SK-N-SH (cell line): ENCODE measurements at regions not wholly inside any gene's neighbourhood (a gene's known extent, or its start where the extent isn't known, plus 50 kb on each side); places are given as distances from the start of the nearest gene placed in this dataset.

Experiments used
- CTCF ChIA-PET: fragments of 300-600, 350-600 bp; formaldehyde crosslinking; extraction: SDS; loops from one replicate; lab custom pipeline; 2021; lab: Yijun Ruan, JAX
- POLR2A ChIA-PET: fragments of 350-600 bp; sonication (Branson Sonifier 250); formaldehyde crosslinking; extraction: SDS; loops from one replicate; lab custom pipeline; 2020; ENCODE audit warnings: antibody characterized with exemption, inconsistent platforms; lab: Yijun Ruan, JAX
- DNase-seq: peaks from one replicate; pipeline ENCODE4 v3.0.0; 2012
- H2AFZ ChIP-seq: fragments of 200-600 bp; sonication (generic); 2 replicates; pipeline ENCODE4 v1.8.1; 2016; ENCODE audit warnings: antibody characterized with exemption, mild to moderate bottlenecking, low read depth
- H3F3A ChIP-seq: fragments of 200-600 bp; sonication (generic); replicated peaks from 2 replicates; pipeline ENCODE3; 2016; ENCODE audit warnings: antibody characterized with exemption, mild to moderate bottlenecking; ENCODE audit not compliant: insufficient read depth
- H3K27ac ChIP-seq, 2 experiments: fragments of 200-500 bp in 1 of 2; fragments of 200-600 bp in 1 of 2; sonication (Bioruptor generic) in 1 of 2; sonication (generic), shearing (Covaris generic) in 1 of 2; 2 replicates each; pipeline versions ENCODE4 v1.5.1 to v1.6.1; 2014 to 2016; ENCODE audit warnings: low read depth in 2 of 2, inconsistent platforms in 1 of 2, low read length in 1 of 2, mild to moderate bottlenecking in 1 of 2, mixed read lengths in 1 of 2
- H3K27me3 ChIP-seq: fragments of 200-600 bp; sonication (generic), shearing (Covaris generic); 2 replicates; pipeline ENCODE4 v1.6.1; 2016; ENCODE audit warnings: mixed run types; ENCODE audit not compliant: insufficient read depth
- H3K36me3 ChIP-seq, 2 experiments: fragments of 200-500 bp in 1 of 2; fragments of 200-600 bp in 1 of 2; sonication (Bioruptor generic) in 1 of 2; sonication (generic) in 1 of 2; replicated peaks in 1 of 2; 2 replicates each; pipeline versions ENCODE3 to v1.5.1; 2014 to 2016; ENCODE audit warnings: low read length in 1 of 2, mild to moderate bottlenecking in 1 of 2; ENCODE audit not compliant: insufficient read depth in 2 of 2, control insufficient read depth in 1 of 2
- H3K4me1 ChIP-seq, 2 experiments: fragments of 200-500 bp in 1 of 2; fragments of 200-600 bp in 1 of 2; sonication (Bioruptor generic) in 1 of 2; sonication (generic), shearing (Covaris generic) in 1 of 2; 2 replicates each; pipeline versions ENCODE4 v1.5.1 to v1.6.1; 2014 to 2016; ENCODE audit warnings: low read depth in 1 of 2, low read length in 1 of 2, mixed run types in 1 of 2; ENCODE audit not compliant: insufficient read depth in 2 of 2, control insufficient read depth in 1 of 2
- H3K4me2 ChIP-seq: fragments of 200-600 bp; sonication (generic), shearing (Covaris generic); 2 replicates; pipeline ENCODE4 v1.6.1; 2017; ENCODE audit warnings: mixed run types
- H3K4me3 ChIP-seq, 2 experiments: fragments of 200-500 bp in 1 of 2; fragments of 200-600 bp in 1 of 2; sonication (Bioruptor generic) in 1 of 2; sonication (generic), shearing (Covaris generic) in 1 of 2; 2 replicates each; pipeline versions ENCODE4 v1.5.1 to v1.8.1; 2014 to 2016; ENCODE audit warnings: low read depth in 2 of 2, inconsistent platforms in 1 of 2, low read length in 1 of 2, mild to moderate bottlenecking in 1 of 2, mixed read lengths in 1 of 2, moderate library complexity in 1 of 2
- H3K79me2 ChIP-seq: fragments of 200-600 bp; sonication (generic); 2 replicates; pipeline ENCODE4 v1.8.1; 2017; ENCODE audit warnings: mild to moderate bottlenecking; ENCODE audit not compliant: insufficient read depth
- H3K9ac ChIP-seq: fragments of 200-600 bp; sonication (generic); 2 replicates; pipeline ENCODE4 v1.6.1; 2017; ENCODE audit warnings: mixed run types
- H3K9me2 ChIP-seq: fragments of 200-600 bp; sonication (generic); 2 replicates; pipeline ENCODE4 v1.6.1; 2017; ENCODE audit warnings: mixed run types
- H3K9me3 ChIP-seq: fragments of 200-600 bp; sonication (generic); 2 replicates; pipeline ENCODE4 v1.6.1; 2017; ENCODE audit warnings: mixed run types, mild to moderate bottlenecking, moderate library complexity
- H4K20me1 ChIP-seq: fragments of 200-600 bp; sonication (generic); 2 replicates; pipeline ENCODE4 v1.6.1; 2017; ENCODE audit warnings: mild to moderate bottlenecking, mixed run types; ENCODE audit not compliant: insufficient read depth
- CTCF ChIP-seq: fragments of 200-600 bp; sonication (generic); IDR thresholded peaks from 2 replicates; pipeline ENCODE4 v1.6.1; 2017; ENCODE audit warnings: antibody characterized with exemption, mild to moderate bottlenecking, moderate library complexity
- ELF1 ChIP-seq: IDR thresholded peaks from 2 replicates; pipeline ENCODE4 v1.4.0; 2012
- EZH2phosphoT487 ChIP-seq: fragments of 200-600 bp; sonication (generic); IDR thresholded peaks from 2 replicates; pipeline ENCODE4 v1.6.1; 2017; ENCODE audit warnings: low read depth, mixed run types, mild to moderate bottlenecking, antibody characterized with exemption, moderate library complexity, borderline replicate concordance
- FOSL2 ChIP-seq: IDR thresholded peaks from 2 replicates; pipeline ENCODE4 v1.4.0; 2012; ENCODE audit warnings: low read depth, mild to moderate bottlenecking, moderate library complexity, borderline replicate concordance
- FOXM1 ChIP-seq: IDR thresholded peaks from 2 replicates; pipeline ENCODE4 v1.4.0; 2012; ENCODE audit warnings: low read depth, mild to moderate bottlenecking
- MEF2A ChIP-seq: IDR thresholded peaks from 2 replicates; pipeline ENCODE4 v1.4.0; 2012; ENCODE audit warnings: low read depth, borderline replicate concordance
- RCOR1 ChIP-seq: fragments of 150-350 bp; IDR thresholded peaks from 2 replicates; pipeline ENCODE4 v1.6.1; 2017; ENCODE audit warnings: antibody characterized with exemption, low read length
- RFX5 ChIP-seq: IDR thresholded peaks from 2 replicates; pipeline ENCODE4 v1.6.1; 2012; ENCODE audit warnings: mild to moderate bottlenecking, improper control_type of control experiment, low read length
- SMC3 ChIP-seq: IDR thresholded peaks from 2 replicates; pipeline ENCODE4 v1.6.1; 2012; ENCODE audit warnings: low read depth, low read length, improper control_type of control experiment
- USF1 ChIP-seq: IDR thresholded peaks from 2 replicates; pipeline ENCODE4 v1.4.0; 2012; ENCODE audit warnings: low read depth, borderline replicate concordance
- USF2 ChIP-seq: fragments of 150-350 bp; IDR thresholded peaks from 2 replicates; pipeline ENCODE4 v1.6.1; 2017; ENCODE audit warnings: antibody characterized with exemption, low read length, low read depth, borderline replicate concordance
- ZBTB33 ChIP-seq: IDR thresholded peaks from 2 replicates; pipeline ENCODE4 v1.4.0; 2012; ENCODE audit warnings: low read depth, borderline replicate concordance
- WGBS: methylation state at CpG from one replicate; pipeline ENCODE4 v1.1.6; 2017; ENCODE audit warnings: low lambda C conversion rate; 5-methylcytosine and 5-hydroxymethylcytosine counted together

DNA sequence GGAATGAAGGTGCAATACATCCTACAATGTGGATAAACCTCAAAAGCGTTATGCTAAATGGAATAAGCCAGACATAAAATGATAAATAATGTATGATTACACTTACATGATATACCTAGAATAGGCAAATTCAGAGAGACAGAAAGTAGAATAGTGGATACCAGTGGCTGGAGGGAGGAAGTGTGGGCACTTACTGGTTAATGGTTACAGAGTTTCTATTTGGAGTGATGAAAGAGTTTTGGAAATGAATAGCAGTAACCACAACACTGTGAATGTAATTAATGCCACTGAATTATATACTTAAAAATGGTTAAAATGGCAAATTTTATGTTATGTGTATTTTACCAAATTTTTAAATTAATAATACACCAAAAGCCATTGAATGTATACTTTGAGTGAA, 71.4 kb upstream of the CST7 start (continued):
- TF ChIP-seq CTCF (no peak), USF1 (no peak), RCOR1 (no peak)

- Histone ChIP-seq H3K9me3 (no peaks in the 10 kb centered on the region), H3K79me2 (no peaks in the 10 kb centered on the region), H3K4me3 (no peak overlapping the region), H4K20me1 (no peaks in the 10 kb centered on the region), H3K9ac (no peak overlapping the region), H3K27me3 (no peaks in the 10 kb centered on the region; the same call in 1 of the 2 replicates), H3K27ac (no peak overlapping the region), H3F3A (no peaks in the 10 kb centered on the region), H3K4me1 (no peaks in the 10 kb centered on the region; a peak in 1 of 4 replicates), H2AFZ (no peak overlapping the region), H3K4me2 (no peak overlapping the region), H3K36me3 (no peaks in the 10 kb centered on the region), H3K9me2 (no peaks in the 10 kb centered on the region)
- WGBS: 29% methylated on average over 6 of the region's 6 CpGs
- ChIA-PET CTCF (interaction anchor here (0.6 kb wide), 1 partner anchor 10 kb away, joined by 3 read pairs; no protein-coding TSS in a partner anchor), POLR2A (no interaction called here)
- TF ChIP-seq FOXM1 (no peak), FOSL2 (no peak), RFX5 (no peak), SMC3 (no peak), ELF1 (no peak), MEF2A (no peak), USF2 (no peak), ZBTB33 (no peak), EZH2phosphoT487 (no peak)
- no peak for DNase-seq
Observed at GRCh38 chr20:24878657-24879056, 70.4 kb upstream of the CST7 start.
